Heart right ventricle (tissue), 16 donors: ENCODE measurements at regions not wholly inside any gene's neighbourhood (a gene's known extent, or its start where the extent isn't known, plus 50 kb on each side); places are given as distances from the start of the nearest gene placed in this dataset.

ENCODE experiments used
- ATAC-seq, 8 donors: fragments of 200-7000 bp; cut with Tn5 transposase; one replicate each; pipeline ENCODE4 v1.9.1; 2020; ENCODE audit warnings: mild to moderate bottlenecking in 8 of 8, moderate library complexity in 8 of 8, moderate number of reproducible peaks in 1 of 8
- DNase-seq, 2 donors: peaks; one replicate each; pipeline ENCODE4 v3.0.0-alpha.2; 2020
- H3K27ac ChIP-seq, 10 donors: fragments of 200-600 bp; sonication (generic) in 2 of 10; one replicate each; pipeline versions ENCODE4 v1.5.0 to v1.8.0; 2020 to 2022; ENCODE audit warnings: mild to moderate bottlenecking in 3 of 10
- H3K27me3 ChIP-seq, 7 donors: fragments of 200-600 bp; one replicate each; pipeline ENCODE4 v1.8.0; 2021 to 2022; ENCODE audit warnings: mild to moderate bottlenecking in 2 of 7
- H3K36me3 ChIP-seq, 9 donors: fragments of 200-600 bp; sonication (generic) in 1 of 9; one replicate each; pipeline versions ENCODE4 v1.5.0 to v1.8.0; 2020 to 2022; ENCODE audit warnings: mild to moderate bottlenecking in 2 of 9
- H3K4me1 ChIP-seq, 9 donors: fragments of 200-600 bp; sonication (generic) in 1 of 9; one replicate each; pipeline versions ENCODE4 v1.5.0 to v1.8.0; 2020 to 2022; ENCODE audit warnings: mild to moderate bottlenecking in 4 of 9
- H3K4me3 ChIP-seq, 10 donors: fragments of 200-600 bp; sonication (generic) in 2 of 10; one replicate each; pipeline versions ENCODE4 v1.5.0 to v1.8.0; 2020 to 2022; ENCODE audit warnings: mild to moderate bottlenecking in 7 of 10, moderate library complexity in 2 of 10
- H3K9me3 ChIP-seq, 11 donors: fragments of 200-600 bp in 10 of 11; sonication (generic) in 2 of 11; one replicate each; pipeline versions ENCODE4 v1.5.0 to v1.8.0; 2013 to 2022; ENCODE audit warnings: mild to moderate bottlenecking in 2 of 11, control low read depth in 1 of 11, moderate library complexity in 1 of 11
- CTCF ChIP-seq, 9 donors: fragments of 200-600 bp; sonication (generic) in 2 of 9; IDR thresholded peaks; one replicate each; pipeline versions ENCODE4 v1.5.0 to v1.8.0; 2021 to 2022; ENCODE audit warnings: antibody characterized with exemption in 9 of 9, mild to moderate bottlenecking in 5 of 9, moderate library complexity in 1 of 9
- WGBS, 2 donors: extraction: QIAGEN DNeasy Blood & Tissue Kit; methylation state at CpG; one replicate each; pipeline ENCODE4 v1.1.7; 2013; ENCODE audit warnings: inconsistent platforms in 1 of 2; 5-methylcytosine and 5-hydroxymethylcytosine counted together
- intact Hi-C, 10 donors: fragments of 100-400 bp; cut with DNase I; formaldehyde crosslinking; loops; one replicate each; pipeline versions ENCODE4 v1.11.1 to v1.14.2; 2022
- donor health status: Arrhythmogenic right ventricular cardiomyopathy.
- donor health status: ischemic (EF 13 %, LVEDD 7.1; RV severe dilation, severe dysfunction).
- donor health status: healthy with polysubstance abuse.
- donor health status: DM: no; HTN: yes; CAD: no.
- donor health status: DM: no; HTN: no; CAD: no.
- donor health status: ischemic (EF 25% LVEDD 6.9; RV normal size, moderate dysfunction).
- donor health status: ischemic (EF 25% LVEDD 5.7; RV mildly dilated, moderate dysfunction).
- donor health status: healthy.
- donor health status: DM: yes; HTN: yes; CAD: no.
- donor health status: Ischemic cardiomyopathy.
- donor health status: ischemic (EF 35%, LVEDD 5.7; RV mildly dilated, moderate dysfunction).
- donor health status: nonischemic (EF 11% LVEDD 7.7; RV severe dilation, severe dysfunction).
- donor health status: DM: yes; HTN: yes; CAD: no.
- donor health status: PGD.
- donor health status: ischemic (EF 29% LVEDD 5.4; RV normal size, mild dysfunction).
- donor health status: nonischemic (EF 23%, LVEDD 6.1; RV moderate dilation, normal function).

- no peak overlapping the region for H3K4me3 ChIP-seq
- peaks cover 0 to 14% (median 3%) of the 10 kb centered on the region in 7 donors for H3K27me3 ChIP-seq
- intact Hi-C loops = loop anchor here in 3 of 10 donors (2.0 to 10.0 kb wide), 3 partner anchors 213 to 519 kb away; no protein-coding TSS in a partner anchor
- ATAC-seq (no peak), DNase-seq (no peak)
- no peaks in the 10 kb centered on the region for H3K36me3 ChIP-seq
- peaks cover 0 to 16% (median 5%) of the 10 kb centered on the region in 11 donors for H3K9me3 ChIP-seq
- WGBS, 2 donors = 93 to 97% methylated on average over 1 of the region's 1 CpG
- no peak for TF ChIP-seq CTCF (IDR thresholded peaks at IDR 0.05)
- no peaks in the 10 kb centered on the region for H3K4me1 ChIP-seq
- H3K27ac ChIP-seq = no peak overlapping the region
Measured at GRCh38 chr6:165886169-165886568, 223.1 kb upstream of the PDE10A start.

GRCh38 chr6:165884813-165885765 is 222.0 kb upstream of the PDE10A start:
- Histone ChIP-seq H3K27me3 (peaks cover 0 to 6% (median 2%) of the 10 kb centered on the region in 7 donors), H3K9me3 (peaks cover 0 to 16% (median 5%) of the 10 kb centered on the region in 11 donors), H3K36me3 (no peaks in the 10 kb centered on the region), H3K4me3 (no peak overlapping the region), H3K27ac (no peak overlapping the region), H3K4me1 (no peaks in the 10 kb centered on the region)
- DNase-seq = peak; percentile 77 to 82
- WGBS, 2 donors = 35% methylated on average over 32 of the region's 32 CpGs
- intact Hi-C loops = loop anchor here in 6 of 10 donors (1.0 to 10.0 kb wide), 6 partner anchors 213 to 520 kb away; no protein-coding TSS in a partner anchor
- TF ChIP-seq CTCF (IDR thresholded peaks at IDR 0.05) = peak; percentile 82 to 94 (median 92)
- ATAC-seq = peak; percentile 82 to 97 (median 90)

GRCh38 chr6:165883851-165884640 is 221.0 kb upstream of the PDE10A start:
- peaks cover 0 to 5% (median 0%) of the 10 kb centered on the region in 7 donors for H3K27me3 ChIP-seq
- H3K27ac ChIP-seq = no peak overlapping the region
- H3K9me3 ChIP-seq = peaks cover 0 to 16% (median 5%) of the 10 kb centered on the region in 11 donors
- no peak for ATAC-seq
- DNase-seq = no peak
- intact Hi-C loops = loop anchor here in 5 of 10 donors (2.0 to 10.0 kb wide), 4 partner anchors 215 to 521 kb away; no protein-coding TSS in a partner anchor
- 77 to 83% methylated on average over 16 of the region's 16 CpGs for WGBS, 2 donors
- TF ChIP-seq CTCF (IDR thresholded peaks at IDR 0.05) = no peak
- no peak overlapping the region for H3K4me3 ChIP-seq
- no peaks in the 10 kb centered on the region for H3K36me3 ChIP-seq
- H3K4me1 ChIP-seq = no peaks in the 10 kb centered on the region

GRCh38 chr6:165881806-165882205 is 218.8 kb upstream of the PDE10A start:
- no peak for DNase-seq
- Histone ChIP-seq H3K9me3 (peaks cover 0 to 15% (median 0%) of the 10 kb centered on the region in 11 donors), H3K36me3 (no peaks in the 10 kb centered on the region), H3K4me1 (peaks cover 0 to 13% (median 6%) of the 10 kb centered on the region in 9 donors), H3K4me3 (no peak overlapping the region), H3K27ac (no peak overlapping the region), H3K27me3 (peaks cover 0 to 13% (median 4%) of the 10 kb centered on the region in 7 donors)
- no peak for ATAC-seq
- TF ChIP-seq CTCF (IDR thresholded peaks at IDR 0.05) = no peak
- intact Hi-C loops = loop anchor here in 1 of 10 donors (10.0 kb wide), 1 partner anchor 523 kb away; no protein-coding TSS in a partner anchor
- 73% methylated on average over 9 of the region's 9 CpGs for WGBS, 2 donors
